Nephron progenitor cell (in vitro differentiated cells): ENCODE measurements at regions not wholly inside any gene's neighbourhood (a gene's known extent, or its start where the extent isn't known, plus 50 kb on each side); places are given as distances from the start of the nearest gene placed in this dataset.

Experiments
- DNase-seq: peaks from one replicate; pipeline ENCODE4 v3.0.0; 2021
- H3K27ac Mint-ChIP-seq: 2 replicates; pipeline ENCODE4 v1.8.0; 2021; ENCODE audit warnings: mild to moderate bottlenecking, moderate library complexity, mixed read lengths
- H3K27me3 Mint-ChIP-seq: 2 replicates; pipeline ENCODE4 v1.8.0; 2021; ENCODE audit warnings: mild to moderate bottlenecking, low read depth, mixed read lengths; ENCODE audit not compliant: poor library complexity
- H3K36me3 Mint-ChIP-seq: 2 replicates; pipeline ENCODE4 v1.8.0; 2021; ENCODE audit warnings: low read depth, mixed read lengths
- H3K4me1 Mint-ChIP-seq: 2 replicates; pipeline ENCODE4 v1.8.0; 2021; ENCODE audit warnings: mixed read lengths
- H3K4me3 Mint-ChIP-seq: 2 replicates; pipeline ENCODE4 v1.8.0; 2021; ENCODE audit warnings: mild to moderate bottlenecking, moderate library complexity, mixed read lengths
- H3K9me3 Mint-ChIP-seq: 2 replicates; pipeline ENCODE4 v1.8.0; 2021; ENCODE audit warnings: mild to moderate bottlenecking, moderate library complexity, mixed read lengths
- CTCF ChIP-seq: fragments of 200-600 bp; sonication (generic); IDR thresholded peaks from 2 replicates; pipeline ENCODE4 v1.5.0; 2021; ENCODE audit warnings: antibody characterized with exemption

- H3K27ac Mint-ChIP-seq, result no peak overlapping the region
- H3K36me3 Mint-ChIP-seq, result no peaks in the 10 kb centered on the region
- peaks cover 3% of the 10 kb centered on the region for H3K27me3 Mint-ChIP-seq
- TF ChIP-seq CTCF, result no peak
- no peaks in the 10 kb centered on the region for H3K4me1 Mint-ChIP-seq
- no peaks in the 10 kb centered on the region for H3K9me3 Mint-ChIP-seq
- DNase-seq, result no peak
- no peak overlapping the region for H3K4me3 Mint-ChIP-seq
These were observed 221.0 kb downstream of the ADAM29 start for GRCh38 chr4:175139205-175139604.

GRCh38 chr4:175143116-175143515 lies 225.0 kb downstream of the ADAM29 start:
- no peaks in the 10 kb centered on the region for H3K27me3 Mint-ChIP-seq
- TF ChIP-seq CTCF, result no peak

GRCh38 chr4:175146799-175147198 lies 228.6 kb downstream of the ADAM29 start:
- no peak for TF ChIP-seq CTCF
- Mint-ChIP-seq H3K9me3 (no peaks in the 10 kb centered on the region), H3K27me3 (no peaks in the 10 kb centered on the region), H3K36me3 (no peaks in the 10 kb centered on the region), H3K4me1 (no peaks in the 10 kb centered on the region), H3K4me3 (no peak overlapping the region), H3K27ac (no peak overlapping the region)
- no peak for DNase-seq

More at GRCh38 chr4:175143116-175143515, 225.0 kb downstream of the ADAM29 start:
- Mint-ChIP-seq H3K9me3 (no peaks in the 10 kb centered on the region), H3K4me3 (no peak overlapping the region), H3K4me1 (no peaks in the 10 kb centered on the region), H3K27ac (no peak overlapping the region), H3K36me3 (no peaks in the 10 kb centered on the region)
- no peak for DNase-seq

GRCh38 chr4:175147233-175147632 lies 229.1 kb downstream of the ADAM29 start:
- H3K36me3 Mint-ChIP-seq, result no peaks in the 10 kb centered on the region
- H3K4me1 Mint-ChIP-seq, result no peaks in the 10 kb centered on the region
- TF ChIP-seq CTCF, result no peak
- H3K9me3 Mint-ChIP-seq, result no peaks in the 10 kb centered on the region
- no peak overlapping the region for H3K27ac Mint-ChIP-seq
- H3K4me3 Mint-ChIP-seq, result no peak overlapping the region
- no peak for DNase-seq
- H3K27me3 Mint-ChIP-seq, result no peaks in the 10 kb centered on the region

- DNase-seq, result no peak
- Mint-ChIP-seq H3K27ac (no peak overlapping the region), H3K36me3 (no peaks in the 10 kb centered on the region), H3K4me3 (no peak overlapping the region), H3K9me3 (no peaks in the 10 kb centered on the region), H3K27me3 (peaks cover 7% of the 10 kb centered on the region), H3K4me1 (no peaks in the 10 kb centered on the region)
- TF ChIP-seq CTCF, result no peak
These were observed 247.9 kb downstream of the ADAM29 start for GRCh38 chr4:175166020-175166419.

- Mint-ChIP-seq H3K4me1 (no peaks in the 10 kb centered on the region), H3K36me3 (no peaks in the 10 kb centered on the region), H3K27me3 (no peaks in the 10 kb centered on the region), H3K27ac (no peak overlapping the region), H3K9me3 (no peaks in the 10 kb centered on the region), H3K4me3 (no peak overlapping the region)
- no peak for TF ChIP-seq CTCF
- no peak for DNase-seq
These were observed 258.6 kb downstream of the ADAM29 start for GRCh38 chr4:175176710-175177109.
